GM23248 (cell line): ENCODE measurements at regions not wholly inside any gene's neighbourhood (a gene's known extent, or its start where the extent isn't known, plus 50 kb on each side); places are given as distances from the start of the nearest gene placed in this dataset.
A peak's percentile ranks its signal among the peaks of the same experiment; 100 is the strongest.
"Not testable (repeated sequence)": the region's sequence is repeated elsewhere in the genome, so short reads cannot be mapped to it uniquely, and the experiment has no call there.

Experiments
- DNase-seq: peaks from one replicate; pipeline ENCODE4 v3.0.0-alpha.2; 2015
- H2AFZ ChIP-seq: fragments of 200-600 bp; sonication (generic); 2 replicates; pipeline ENCODE4 v1.6.1; 2016; ENCODE audit warnings: antibody characterized with exemption
- H3F3A ChIP-seq: fragments of 200-600 bp; sonication (generic); 2 replicates; pipeline ENCODE4 v1.6.1; 2016; ENCODE audit warnings: mild to moderate bottlenecking, antibody characterized with exemption, mixed run types; ENCODE audit not compliant: insufficient read depth
- H3K27ac ChIP-seq: fragments of 200-600 bp; sonication (generic); 2 replicates; pipeline ENCODE4 v1.5.1; 2016; ENCODE audit warnings: mild to moderate bottlenecking
- H3K27me3 ChIP-seq: fragments of 200-600 bp; sonication (generic); replicated peaks from 2 replicates; pipeline ENCODE4 v1.6.1; 2016; ENCODE audit warnings: mild to moderate bottlenecking; ENCODE audit not compliant: insufficient read depth
- H3K36me3 ChIP-seq: fragments of 200-600 bp; sonication (generic); 2 replicates; pipeline ENCODE4 v1.6.1; 2016; ENCODE audit warnings: low read depth, mild to moderate bottlenecking
- H3K4me1 ChIP-seq: fragments of 200-600 bp; sonication (generic); 2 replicates; pipeline ENCODE4 v1.6.1; 2016; ENCODE audit warnings: mild to moderate bottlenecking; ENCODE audit not compliant: insufficient read depth
- H3K4me2 ChIP-seq: fragments of 200-600 bp; sonication (generic); one replicate; pipeline ENCODE4 v1.6.1; 2016; ENCODE audit warnings: mild to moderate bottlenecking; ENCODE audit not compliant: unreplicated experiment
- H3K4me3 ChIP-seq: fragments of 200-600 bp; sonication (generic); 2 replicates; pipeline ENCODE4 v1.5.1; 2016; ENCODE audit warnings: mild to moderate bottlenecking
- H3K79me2 ChIP-seq: fragments of 200-600 bp; sonication (generic); 2 replicates; pipeline ENCODE4 v1.6.1; 2016; ENCODE audit warnings: mild to moderate bottlenecking; ENCODE audit not compliant: insufficient read depth
- H3K9ac ChIP-seq: fragments of 200-600 bp; sonication (generic); 2 replicates; pipeline ENCODE4 v1.6.1; 2016; ENCODE audit warnings: mild to moderate bottlenecking
- H3K9me2 ChIP-seq: fragments of 200-600 bp; sonication (generic); 2 replicates; pipeline ENCODE4 v1.6.1; 2016; ENCODE audit warnings: mixed run types, mild to moderate bottlenecking, moderate library complexity; ENCODE audit not compliant: insufficient read depth
- H3K9me3 ChIP-seq: fragments of 200-600 bp; sonication (generic); one replicate; pipeline ENCODE4 v1.6.1; 2017; ENCODE audit warnings: low read depth
- H4K20me1 ChIP-seq: fragments of 200-600 bp; sonication (generic); 2 replicates; pipeline ENCODE4 v1.6.0; 2016; ENCODE audit not compliant: insufficient read depth
- EZH2 ChIP-seq: fragments of 200-600 bp; sonication (generic); IDR thresholded peaks from 2 replicates; pipeline ENCODE4 v1.6.1; 2018; ENCODE audit warnings: antibody characterized with exemption, mild to moderate bottlenecking; ENCODE audit not compliant: insufficient read depth, poor library complexity, severe bottlenecking
- EZH2phosphoT487 ChIP-seq: fragments of 200-600 bp; sonication (generic); IDR thresholded peaks from 2 replicates; pipeline ENCODE4 v1.6.1; 2018; ENCODE audit warnings: antibody characterized with exemption, moderate library complexity, mild to moderate bottlenecking, low read depth; ENCODE audit not compliant: insufficient read depth
- WGBS, 2 experiments: methylation state at CpG; one replicate each; pipeline ENCODE4 v1.1.6; 2015 to 2017; ENCODE audit warnings: low lambda C conversion rate in 2 of 2, low coverage in 1 of 2; ENCODE audit errors: missing lambda C conversion rate in 2 of 2; 5-methylcytosine and 5-hydroxymethylcytosine counted together
- in situ Hi-C: fragments of 300-500 bp; cut with MboI; formaldehyde crosslinking; loops from 2 replicates; pipeline ENCODE4 v1.15.0; 2020

DNA sequence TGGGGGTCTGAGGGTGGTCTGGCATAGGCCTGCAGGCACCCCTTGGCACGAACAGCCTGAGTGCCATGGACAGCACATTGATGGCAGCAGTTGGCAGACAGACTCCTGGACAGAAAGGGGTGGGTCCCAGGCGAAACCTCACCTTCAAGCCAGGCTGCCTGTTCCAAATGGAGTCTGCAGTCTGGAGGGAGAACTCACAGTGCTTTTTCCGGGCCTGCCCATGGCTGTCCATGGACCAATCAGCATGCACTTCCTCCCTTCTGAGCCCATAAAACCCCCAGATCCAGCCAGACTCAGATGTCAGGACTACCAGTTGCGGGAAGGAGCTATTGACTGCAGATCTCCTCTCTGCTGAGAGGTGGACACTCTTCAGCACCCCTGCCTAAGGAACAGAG is 694.6 kb upstream of the ACVR2A start:
- 20 to 36% methylated on average over 4 of the region's 4 CpGs for WGBS, 2 experiments
- H3K4me2 ChIP-seq = peak overlapping the region; percentile 70
- no peaks in the 10 kb centered on the region for H3K9me3 ChIP-seq
- no peaks in the 10 kb centered on the region for H3K27me3 ChIP-seq
- 0 out of 2 replicates have a peak overlapping the region, but pooled peaks have one; percentile 22 for H2AFZ ChIP-seq
- peaks cover 19% of the 10 kb centered on the region for H3K4me1 ChIP-seq
- 0 out of 2 replicates have a peak, but pooled peaks cover 5% of the 10 kb centered on the region for H3F3A ChIP-seq
- in situ Hi-C loops = no loop called here
- peak overlapping the region; percentile 37; the same call in 1 of the 2 replicates for H3K4me3 ChIP-seq
- H3K9me2 ChIP-seq = no peaks in the 10 kb centered on the region
- no peaks in the 10 kb centered on the region for H4K20me1 ChIP-seq
- H3K27ac ChIP-seq = peak overlapping the region; percentile 50
- no peak overlapping the region for H3K9ac ChIP-seq
- TF ChIP-seq EZH2phosphoT487 (no peak), EZH2 (no peak)
- H3K79me2 ChIP-seq = no peaks in the 10 kb centered on the region
- no peaks in the 10 kb centered on the region for H3K36me3 ChIP-seq
- peak; percentile 22 for DNase-seq

DNA sequence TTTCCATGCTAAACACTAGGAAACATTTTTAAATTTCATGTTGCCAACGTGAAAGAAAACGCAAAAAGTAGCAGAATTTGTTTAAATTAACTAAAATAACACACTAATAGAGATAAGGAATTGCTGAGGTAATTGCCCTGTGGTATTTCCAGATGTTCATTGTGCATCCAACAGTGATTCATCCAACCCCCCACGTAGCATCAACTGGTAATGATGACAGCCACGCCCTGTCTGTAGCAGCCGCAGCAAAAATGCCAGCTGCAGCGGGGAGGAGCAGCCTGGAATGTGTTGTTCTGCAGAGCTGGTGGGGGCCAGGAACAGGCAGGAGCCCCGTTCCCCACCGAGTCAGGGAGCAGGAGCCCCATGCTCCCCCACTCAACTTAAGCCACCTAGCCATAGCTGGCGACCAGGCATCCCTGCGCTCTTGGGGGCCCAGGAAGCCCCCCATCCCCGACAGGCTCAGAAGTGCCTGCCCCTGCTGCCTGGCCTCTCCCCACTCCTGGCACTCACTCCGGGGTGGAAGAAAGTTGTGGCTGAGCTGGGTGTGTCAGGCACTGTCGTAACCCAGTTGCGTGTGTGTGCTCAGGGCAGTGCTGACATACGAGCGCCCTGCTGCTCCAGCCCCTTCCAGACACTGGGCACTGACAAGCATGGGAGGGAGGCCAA is 695.1 kb upstream of the ACVR2A start:
- H3K9me2 ChIP-seq = no peaks in the 10 kb centered on the region
- 15 to 20% methylated on average over 16 of the region's 16 CpGs for WGBS, 2 experiments
- H3K4me2 ChIP-seq = peak overlapping the region; percentile 70
- no peaks in the 10 kb centered on the region for H4K20me1 ChIP-seq
- TF ChIP-seq EZH2 (no peak), EZH2phosphoT487 (peak; percentile 75; the same call in 1 of the 2 replicates)
- in situ Hi-C loops = no loop called here
- H3F3A ChIP-seq = 0 out of 2 replicates have a peak, but pooled peaks cover 5% of the 10 kb centered on the region
- H3K9me3 ChIP-seq = no peaks in the 10 kb centered on the region
- H2AFZ ChIP-seq = peak overlapping the region; percentile 22; the same call in 1 of the 2 replicates
- peak overlapping the region; percentile 50 for H3K27ac ChIP-seq
- H3K4me1 ChIP-seq = peaks cover 19% of the 10 kb centered on the region
- DNase-seq = peak; percentile 93
- peak overlapping the region; percentile 37 for H3K4me3 ChIP-seq
- H3K9ac ChIP-seq = no peak overlapping the region
- H3K27me3 ChIP-seq = no peaks in the 10 kb centered on the region
- H3K36me3 ChIP-seq = no peaks in the 10 kb centered on the region
- no peaks in the 10 kb centered on the region for H3K79me2 ChIP-seq

DNA sequence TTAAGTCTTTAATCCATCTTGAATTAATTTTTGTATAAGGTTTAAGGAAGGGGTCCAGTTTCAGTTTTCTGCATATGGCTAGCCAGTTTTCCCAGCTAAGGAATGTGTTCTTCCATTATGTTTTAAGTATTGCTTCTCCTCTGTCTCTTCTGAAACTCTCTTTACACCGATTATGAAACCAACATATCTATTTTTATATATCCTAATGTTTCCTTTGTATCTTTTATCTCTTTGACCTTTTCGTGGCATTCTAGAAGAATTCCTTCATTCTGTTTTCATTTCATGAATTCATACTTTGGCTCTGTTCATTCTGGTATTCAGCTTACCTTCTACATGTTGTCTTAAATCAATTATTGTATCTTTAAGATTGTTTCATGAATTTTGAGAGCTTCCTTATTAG is 697.0 kb upstream of the ACVR2A start:
- H3K9me2 ChIP-seq = no peaks in the 10 kb centered on the region
- peaks cover 19% of the 10 kb centered on the region for H3K4me1 ChIP-seq
- peak overlapping the region; percentile 16 for H3K4me2 ChIP-seq
- no peaks in the 10 kb centered on the region for H4K20me1 ChIP-seq
- no peak overlapping the region for H3K4me3 ChIP-seq
- no peak overlapping the region for H3K27ac ChIP-seq
- H3K9me3 ChIP-seq = no peaks in the 10 kb centered on the region
- H3K27me3 ChIP-seq = no peaks in the 10 kb centered on the region
- 0 out of 2 replicates have a peak, but pooled peaks cover 5% of the 10 kb centered on the region for H3F3A ChIP-seq
- TF ChIP-seq EZH2 (no peak), EZH2phosphoT487 (no peak)
- no peaks in the 10 kb centered on the region for H3K36me3 ChIP-seq
- no peak overlapping the region for H2AFZ ChIP-seq
- in situ Hi-C loops = no loop called here
- no peak overlapping the region for H3K9ac ChIP-seq
- DNase-seq = no peak
- no peaks in the 10 kb centered on the region for H3K79me2 ChIP-seq
- 56 to 60% methylated on average over 2 of the region's 2 CpGs for WGBS, 2 experiments

DNA sequence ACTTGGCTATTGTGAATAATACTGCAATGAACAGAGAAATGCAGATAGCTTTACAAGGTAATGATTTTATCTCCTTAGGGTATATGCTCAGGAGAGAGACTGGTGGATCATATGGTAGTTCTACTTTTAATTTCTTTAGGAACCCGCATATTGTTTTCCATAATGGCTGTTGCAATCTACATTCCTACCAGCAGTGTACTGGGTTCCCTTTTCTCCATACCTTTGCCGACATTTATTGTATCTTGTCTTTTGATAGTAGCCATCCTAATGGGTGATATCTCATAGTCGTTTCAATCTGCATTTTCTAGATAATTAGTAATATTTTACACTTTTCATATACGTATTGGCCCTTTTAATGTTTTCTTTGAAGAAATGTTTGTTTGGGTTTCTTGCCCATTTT is 702.9 kb upstream of the ACVR2A start:
- Histone ChIP-seq H3K27me3 (no peaks in the 10 kb centered on the region), H4K20me1 (no peaks in the 10 kb centered on the region), H3K9me3 (no peaks in the 10 kb centered on the region), H3K79me2 (no peaks in the 10 kb centered on the region), H2AFZ (no peak overlapping the region), H3K9me2 (no peaks in the 10 kb centered on the region), H3K9ac (no peak overlapping the region), H3K27ac (no peak overlapping the region), H3F3A (no peaks in the 10 kb centered on the region), H3K36me3 (no peaks in the 10 kb centered on the region), H3K4me3 (no peak overlapping the region), H3K4me2 (no peak overlapping the region), H3K4me1 (no peaks in the 10 kb centered on the region)
- no peak for DNase-seq
- in situ Hi-C loops = no loop called here
- TF ChIP-seq EZH2 = no peak
- no peak for TF ChIP-seq EZH2phosphoT487
- 64 to 75% methylated on average over 4 of the region's 4 CpGs for WGBS, 2 experiments

DNA sequence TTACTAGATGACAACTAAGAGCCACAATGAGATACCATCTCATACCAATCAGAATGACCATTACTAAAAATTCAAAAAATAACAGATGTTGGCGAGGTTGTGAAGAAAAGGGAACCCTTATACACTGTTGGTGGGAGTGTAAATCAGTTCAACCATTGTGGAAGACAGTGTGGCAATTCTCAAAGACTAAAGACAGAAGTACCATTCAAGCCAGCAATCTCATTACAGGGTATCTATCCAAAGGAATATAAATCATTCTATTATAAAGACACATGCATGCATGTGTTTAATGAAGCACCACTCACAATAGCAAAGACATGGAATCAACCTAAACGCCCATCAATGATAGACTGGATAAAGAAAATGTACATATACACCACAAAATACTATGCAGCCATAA is 705.1 kb upstream of the ACVR2A start:
- H3K9me2 ChIP-seq, H3K79me2 ChIP-seq, H3K27me3 ChIP-seq, H3F3A ChIP-seq, H3K4me1 ChIP-seq, H3K9me3 ChIP-seq, H3K27ac ChIP-seq, H3K36me3 ChIP-seq, H3K9ac ChIP-seq, in situ Hi-C loops, H2AFZ ChIP-seq, DNase-seq, H3K4me3 ChIP-seq, H4K20me1 ChIP-seq, H3K4me2 ChIP-seq: not testable (repeated sequence)
- WGBS, 2 experiments = 47% methylated on average over 2 of the region's 2 CpGs
